Tibial nerve (tissue), 4 donors: ENCODE measurements at regions not wholly inside any gene's neighbourhood (a gene's known extent, or its start where the extent isn't known, plus 50 kb on each side); places are given as distances from the start of the nearest gene placed in this dataset.

Experiments used
- CTCF ChIP-seq, 5 experiments: fragments of 200-600 bp in 3 of 5; fragments of 450-650 bp in 2 of 5; sonication (generic) in 3 of 5; IDR thresholded peaks; one replicate each; pipeline ENCODE4 v1.5.1; 2016 to 2019; ENCODE audit warnings: antibody characterized with exemption in 5 of 5, mild to moderate bottlenecking in 3 of 5, moderate library complexity in 2 of 5
- EP300 ChIP-seq, 2 donors: sonication (generic); formaldehyde crosslinking; IDR thresholded peaks; one replicate each; pipeline ENCODE4 v1.6.1; 2017; ENCODE audit warnings: antibody characterized with exemption in 2 of 2, mild to moderate bottlenecking in 1 of 2
- POLR2A ChIP-seq, 2 donors: fragments of 450-650 bp; IDR thresholded peaks; one replicate each; pipeline ENCODE4 v1.6.1; 2017; ENCODE audit warnings: antibody characterized with exemption in 2 of 2, mild to moderate bottlenecking in 2 of 2, moderate library complexity in 2 of 2

- TF ChIP-seq POLR2A (IDR thresholded peaks at IDR 0.05) (no peak), CTCF (IDR thresholded peaks at IDR 0.05) (no peak), EP300 (IDR thresholded peaks at IDR 0.05) (no peak)
These were observed 524.4 kb downstream of the PTPRC start for GRCh38 chr1:199163267-199163666.
